ENCODE measurements at regions not wholly inside any gene's neighbourhood (a gene's known extent, or its start where the extent isn't known, plus 50 kb on each side); places are given as distances from the start of the nearest gene placed in this dataset.

GRCh38 chr10:50997461-50997860, 76.8 kb upstream of the PRKG1 start:
- H3K9ac ChIP-seq (ENCODE audit: insufficient read depth in 1 of 2, low read depth in 2 of 2, low read length in 2 of 2): no peak overlapping the region
- H3K9me1 ChIP-seq (ENCODE audit: control insufficient read depth, insufficient read depth, low read length): no peaks in the 10 kb centered on the region
- POLR2A ChIA-PET: no interaction called here
- H3K79me2 ChIP-seq (ENCODE audit: control insufficient read depth, insufficient read depth, low read length): no peaks in the 10 kb centered on the region
- no peak for ATAC-seq
- no peak overlapping the region for H3K4me3 ChIP-seq
- in situ Hi-C loops (cut with MboI): no loop called here
- no peak for TF ChIP-seq ZBTB40 (IDR thresholded peaks at IDR 0.05)
- no peak for TF ChIP-seq ZBTB40 (CRISPR knock-in tag; IDR thresholded peaks at IDR 0.05)
- TF ChIP-seq ZNF239 (CRISPR knock-in tag; IDR thresholded peaks at IDR 0.05): no peak
- no peaks in the 10 kb centered on the region for H3K36me3 ChIP-seq (ENCODE audit: control insufficient read depth, insufficient read depth, low read length)
- CTCF ChIA-PET (ENCODE audit: low intra/inter-chr PET ratio): no interaction called here
- WGBS (ENCODE audit: insufficient coverage, low coverage, missing lambda C conversion rate): 0% methylated on average over 2 of the region's 2 CpGs
- no peaks in the 10 kb centered on the region for H3K9me3 ChIP-seq (replicated peaks; ENCODE audit: control insufficient read depth, insufficient read depth, low read depth, low read length)
- H3K4me1 ChIP-seq (replicated peaks in 1 of 2; ENCODE audit: control insufficient read depth in 2 of 2, insufficient read depth in 2 of 2, low read length in 2 of 2): no peaks in the 10 kb centered on the region
- H3K27me3 ChIP-seq (ENCODE audit: control insufficient read depth in 2 of 2, insufficient read depth in 2 of 2, low read length in 2 of 2): peaks cover 4 to 10% of the 10 kb centered on the region in 2 experiments; a peak in 3 of 5 replicates
- intact Hi-C loops (cut with micrococcal nuclease): loop anchor here (5.0 kb wide), 1 partner anchor 1010 kb away; no protein-coding TSS in a partner anchor
- H3K4me2 ChIP-seq (ENCODE audit: insufficient read depth, low read length): no peak overlapping the region
- no peak for DNase-seq (ENCODE audit: extremely low read depth in 1 of 4, low spot score in 3 of 4)
- H3K27ac ChIP-seq (ENCODE audit: extremely low read depth, low read depth, low read length): no peak overlapping the region
- BruUV-seq (replicated peaks): no TSS peak
- H2AFZ ChIP-seq (ENCODE audit: low read depth, low read length): no peak overlapping the region
- FAIRE-seq: no peak
- no peaks in the 10 kb centered on the region for H4K20me1 ChIP-seq (replicated peaks; ENCODE audit: control insufficient read depth, insufficient read depth, low read length)
